ENCODE measurements at regions not wholly inside any gene's neighbourhood (a gene's known extent, or its start where the extent isn't known, plus 50 kb on each side); places are given as distances from the start of the nearest gene placed in this dataset.

DNA sequence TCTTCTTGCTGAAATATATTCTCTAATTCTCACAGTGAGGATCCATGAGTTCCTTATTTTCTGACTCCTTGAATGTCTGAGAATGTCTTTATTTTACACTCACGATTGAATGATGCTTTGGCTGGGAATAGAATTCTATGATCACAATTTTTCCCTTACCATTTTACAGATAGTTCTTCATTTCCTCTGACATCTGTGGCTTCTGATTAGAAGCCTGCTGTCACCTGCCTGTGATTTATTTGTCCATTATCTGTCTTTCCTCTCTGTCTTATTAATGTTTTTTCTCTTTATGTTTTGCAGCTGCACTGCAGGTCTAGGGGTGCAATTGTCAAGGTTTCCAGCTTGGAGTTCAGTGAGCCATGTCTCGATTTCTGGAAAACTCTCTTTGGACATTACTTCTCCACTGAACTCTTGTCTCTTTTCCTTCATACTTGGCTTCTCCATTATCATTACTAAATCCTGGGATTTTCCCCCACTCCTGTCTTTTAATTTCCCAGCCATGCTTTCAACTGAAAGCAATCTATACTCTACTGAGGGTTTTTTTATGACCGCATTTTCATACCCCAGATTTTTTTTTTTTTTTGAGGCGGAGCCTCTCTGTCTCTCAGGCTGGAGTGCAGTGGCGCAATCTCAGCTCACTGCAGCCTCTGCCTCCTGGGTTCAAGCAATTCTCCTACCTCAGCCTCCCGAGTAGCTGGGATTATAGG lies 85.8 kb upstream of the PRNP start:
- no peak for DNase-seq

DNA sequence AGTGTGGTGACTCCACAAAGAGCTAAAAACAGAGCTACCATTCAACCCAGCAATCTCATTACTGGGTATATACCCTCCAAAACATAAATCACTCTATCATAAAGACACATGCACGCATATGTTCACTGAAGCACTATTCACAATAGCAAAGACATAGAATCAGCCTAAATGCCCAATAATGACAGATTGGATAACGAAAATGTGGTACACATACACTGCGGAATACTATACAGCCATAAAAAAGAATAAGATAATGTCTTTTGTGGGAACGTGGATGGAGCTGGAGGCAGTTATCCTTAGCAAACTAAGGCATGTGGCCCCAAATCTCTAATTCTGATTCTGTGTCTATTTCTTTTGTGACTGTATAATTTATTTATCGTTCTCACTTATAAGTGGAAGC lies 89.0 kb upstream of the PRNP start:
- no peak for DNase-seq

DNA sequence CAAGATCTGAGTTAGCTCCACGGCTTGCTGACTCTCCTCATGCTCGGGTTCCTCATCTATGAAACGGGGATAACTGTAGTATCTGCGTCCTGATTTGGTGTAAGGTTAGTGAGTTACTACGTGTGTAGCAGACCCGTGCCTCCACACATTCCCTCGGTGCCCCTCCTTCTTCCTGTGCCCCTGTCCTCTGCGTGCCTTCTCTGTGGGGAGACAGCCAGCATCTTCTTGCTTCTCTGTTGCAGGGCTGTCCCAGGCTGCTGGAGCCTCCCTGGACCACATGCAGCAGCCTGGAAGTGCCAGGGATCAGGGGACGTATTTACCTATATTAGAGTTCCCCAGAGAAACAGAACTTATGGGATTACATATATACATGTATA lies 93.1 kb upstream of the PRNP start:
- no peak for DNase-seq

DNA sequence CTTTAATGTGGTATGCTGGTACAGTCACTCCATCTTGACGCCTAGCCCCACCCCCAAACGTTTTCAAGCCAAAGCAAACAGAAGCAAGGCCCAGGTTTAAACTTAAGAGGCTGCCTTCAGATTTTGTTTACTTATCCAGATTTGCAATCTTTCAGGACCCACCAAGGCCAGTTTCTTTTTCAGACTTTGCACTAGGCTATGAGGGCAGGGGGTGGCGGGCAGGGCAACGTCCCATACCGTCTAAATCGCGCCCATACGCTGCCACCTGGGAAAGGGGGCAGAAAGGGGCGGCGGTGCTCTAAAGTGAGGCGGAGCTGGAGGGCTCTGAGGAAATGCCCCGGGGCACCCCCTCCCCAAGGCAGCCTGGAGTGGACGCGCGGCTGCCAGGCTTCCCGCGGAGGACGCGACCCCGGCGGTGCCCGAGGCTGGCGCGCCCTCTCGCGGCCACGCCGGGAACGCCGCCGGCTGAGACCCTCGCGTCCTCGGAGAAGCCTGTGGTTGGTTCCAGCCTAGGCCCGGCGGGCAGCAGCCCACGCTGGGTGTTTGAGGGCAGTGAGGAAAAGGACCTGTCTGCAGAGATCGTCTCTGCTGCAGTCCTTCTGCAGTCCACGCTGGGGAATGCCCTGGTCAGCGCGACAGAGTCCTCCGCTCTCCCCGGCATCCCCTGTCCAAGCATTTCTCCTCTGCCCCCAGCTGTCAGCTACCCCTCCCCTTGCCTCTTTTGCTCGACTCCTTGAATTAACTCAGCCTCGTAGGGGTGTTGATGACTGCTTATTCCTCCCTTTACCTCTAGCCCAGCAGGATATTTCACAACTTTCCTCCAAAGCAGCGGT lies 93.7 kb upstream of the PRNP start:
- DNase-seq = peak; percentile 56

DNA sequence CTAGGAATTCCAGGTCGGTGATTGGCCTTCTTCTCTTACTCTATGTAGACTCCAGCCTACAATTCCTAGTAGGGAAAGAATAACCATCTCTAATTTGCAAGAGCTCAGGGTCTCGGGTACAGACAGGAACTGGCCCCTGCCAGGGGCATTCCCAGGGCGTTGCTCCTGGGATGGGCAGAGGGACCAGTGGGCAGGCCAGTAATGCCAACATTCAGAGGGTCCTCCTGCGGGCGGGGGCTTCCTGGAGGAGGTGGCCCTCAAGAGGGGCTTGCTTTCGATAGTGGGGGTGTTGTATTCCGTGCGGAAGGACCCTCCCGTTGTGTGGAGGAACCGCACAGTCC lies 94.3 kb upstream of the PRNP start:
- no peak for DNase-seq

DNA sequence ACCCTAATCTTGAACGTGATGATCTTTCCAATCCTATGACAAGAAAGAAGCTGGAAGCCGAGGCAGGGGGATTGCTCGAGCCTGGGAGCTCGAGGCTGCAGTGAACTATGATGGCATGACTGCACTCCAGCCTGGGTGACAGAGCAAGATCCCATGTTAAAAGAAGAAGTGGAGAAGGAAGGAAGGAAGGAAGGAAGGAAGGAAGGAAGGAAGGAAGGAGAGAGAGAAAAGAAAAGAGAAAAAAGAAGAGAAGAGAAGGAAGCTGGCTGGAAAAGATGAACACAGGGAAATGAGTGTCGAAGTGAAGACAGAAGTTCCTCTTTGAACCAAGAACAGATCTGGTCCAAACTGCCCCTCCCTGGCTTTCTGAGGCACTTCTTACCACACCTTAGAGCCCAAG lies 100.5 kb upstream of the PRNP start:
- no peak for DNase-seq

GRCh38 chr20:4585104-4585753 lies 101.0 kb upstream of the PRNP start:
- no peak for DNase-seq

DNA sequence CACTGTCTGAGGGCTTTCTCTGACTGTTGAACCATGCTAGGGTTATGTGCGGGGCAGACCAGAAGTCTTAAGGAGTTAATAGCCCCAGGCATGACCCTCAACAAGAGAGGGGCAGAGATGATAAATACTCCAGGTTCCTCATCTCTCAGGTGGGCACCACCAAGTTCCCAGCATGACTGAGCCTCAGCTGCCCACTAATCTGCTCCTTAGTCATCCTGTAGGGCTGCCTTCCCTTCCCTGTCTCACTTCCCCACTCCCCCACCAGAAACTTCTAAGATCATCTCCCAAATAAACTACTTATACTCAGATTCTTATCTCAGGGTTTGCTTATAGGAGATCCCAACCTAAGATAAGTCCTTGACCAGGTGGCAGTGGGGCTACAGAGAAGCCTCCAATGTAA lies 101.7 kb upstream of the PRNP start:
- DNase-seq = no peak

DNA sequence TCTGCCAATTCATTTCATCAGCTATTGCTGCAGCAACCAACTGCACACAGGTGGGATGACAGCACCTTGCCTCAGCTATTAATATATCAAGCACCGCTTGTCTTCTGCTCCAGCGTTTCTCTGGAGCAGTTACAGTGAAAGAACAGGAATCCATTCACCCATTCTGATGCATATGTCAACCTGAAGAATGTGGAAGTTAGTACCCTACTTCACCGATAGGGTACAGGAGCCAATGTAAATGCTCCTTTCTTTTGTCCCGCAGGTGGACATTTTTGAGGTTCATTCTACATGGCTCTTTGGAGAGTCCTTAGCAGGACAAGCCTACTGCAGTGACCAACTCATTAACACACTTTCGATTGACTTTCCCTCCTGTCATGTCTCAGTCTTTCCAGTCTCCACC lies 104.4 kb upstream of the PRNP start:
- DNase-seq = no peak

DNA sequence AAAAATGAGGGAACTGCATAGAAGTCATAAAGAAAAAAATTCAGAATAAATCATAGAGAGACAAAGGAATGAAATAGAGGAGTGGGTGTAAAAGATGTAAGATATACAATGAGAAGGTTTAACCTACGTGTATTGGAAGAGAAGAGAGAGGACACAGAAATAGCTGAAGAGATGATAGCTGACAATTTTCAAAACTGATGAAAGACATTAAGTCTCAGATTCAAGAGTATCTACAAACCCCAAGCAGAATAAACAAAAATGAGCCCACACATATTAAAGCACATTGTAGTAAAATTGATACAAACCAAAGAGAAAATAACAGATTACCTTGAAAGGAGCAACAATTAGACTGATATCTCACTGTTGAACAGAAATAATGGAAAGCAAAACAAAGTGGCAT lies 107.9 kb upstream of the PRNP start:
- no peak for DNase-seq

DNA sequence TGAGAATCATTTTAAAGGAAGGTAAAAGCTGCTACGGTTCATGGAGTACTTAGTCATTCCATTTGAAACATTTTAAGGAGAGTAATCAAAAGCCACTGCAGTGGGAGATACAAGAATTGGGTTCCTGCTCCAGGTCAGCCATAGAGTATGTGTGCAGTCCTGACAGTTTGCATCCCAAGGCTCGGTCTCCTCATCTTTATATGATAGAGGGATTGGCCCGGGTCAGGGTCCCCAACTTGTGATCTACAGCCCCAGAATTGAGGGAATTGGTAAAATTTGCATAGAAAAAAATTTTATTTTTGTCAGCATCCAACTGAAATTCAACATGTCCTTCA lies 111.9 kb upstream of the PRNP start:
- no peak for DNase-seq

GRCh38 chr20:4573564-4574355 lies 112.5 kb upstream of the PRNP start:
- DNase-seq = no peak

DNA sequence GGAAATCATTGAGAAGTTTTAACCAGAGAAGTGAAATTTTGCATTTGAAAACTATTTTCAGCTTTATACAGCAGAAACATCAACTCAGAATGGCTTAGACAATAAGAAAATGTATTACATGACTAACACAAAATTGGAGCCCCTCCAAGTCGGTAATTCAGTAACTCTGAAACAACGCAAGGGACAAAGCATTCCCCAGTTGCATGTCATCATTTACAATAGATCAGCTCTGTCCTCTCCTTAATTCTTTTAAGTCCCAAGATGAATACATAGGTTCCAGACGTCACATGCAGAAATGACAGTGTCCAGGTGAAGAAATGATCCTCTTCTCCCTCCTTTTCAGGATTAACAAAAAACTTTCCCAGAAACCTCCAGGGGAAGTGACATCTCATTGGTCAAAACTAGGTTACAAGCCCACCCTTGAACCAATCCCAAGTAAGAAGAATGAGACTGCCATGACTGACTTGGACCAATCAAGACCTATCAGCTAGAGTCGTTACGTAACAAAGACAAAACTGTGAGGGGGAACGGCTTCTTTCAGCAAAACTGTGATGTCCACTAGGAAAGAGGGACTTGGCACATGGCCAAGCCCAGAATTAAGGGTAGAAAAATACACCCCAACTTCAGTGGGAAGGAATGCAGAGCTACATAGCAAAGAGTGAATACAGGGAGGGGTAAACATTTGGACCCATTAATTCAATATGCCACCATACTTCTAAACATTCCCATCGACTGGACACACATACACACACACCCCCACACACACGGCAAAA lies 114.3 kb upstream of the PRNP start:
- no peak for DNase-seq

GRCh38 chr20:4569865-4570264 lies 116.4 kb upstream of the PRNP start:
- DNase-seq = no peak

DNA sequence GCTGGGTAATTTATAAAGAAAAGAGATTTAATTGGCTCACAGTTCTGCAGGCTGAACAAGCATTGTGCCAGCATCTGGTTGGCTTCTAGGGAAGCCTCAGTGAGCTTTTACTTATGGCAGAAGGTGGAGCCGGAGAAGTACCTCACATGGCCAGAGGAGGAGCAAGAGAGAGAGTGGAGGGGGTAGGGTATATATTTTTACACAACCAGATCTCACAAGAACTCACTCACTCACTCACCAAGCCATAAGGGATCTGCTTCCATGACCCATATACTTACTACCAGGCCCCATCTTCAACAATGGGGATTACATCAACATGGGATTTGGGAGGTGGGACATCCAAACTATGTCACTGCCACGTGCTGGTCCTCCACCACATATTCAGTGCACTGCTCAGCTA lies 117.2 kb upstream of the PRNP start:
- DNase-seq = no peak

DNA sequence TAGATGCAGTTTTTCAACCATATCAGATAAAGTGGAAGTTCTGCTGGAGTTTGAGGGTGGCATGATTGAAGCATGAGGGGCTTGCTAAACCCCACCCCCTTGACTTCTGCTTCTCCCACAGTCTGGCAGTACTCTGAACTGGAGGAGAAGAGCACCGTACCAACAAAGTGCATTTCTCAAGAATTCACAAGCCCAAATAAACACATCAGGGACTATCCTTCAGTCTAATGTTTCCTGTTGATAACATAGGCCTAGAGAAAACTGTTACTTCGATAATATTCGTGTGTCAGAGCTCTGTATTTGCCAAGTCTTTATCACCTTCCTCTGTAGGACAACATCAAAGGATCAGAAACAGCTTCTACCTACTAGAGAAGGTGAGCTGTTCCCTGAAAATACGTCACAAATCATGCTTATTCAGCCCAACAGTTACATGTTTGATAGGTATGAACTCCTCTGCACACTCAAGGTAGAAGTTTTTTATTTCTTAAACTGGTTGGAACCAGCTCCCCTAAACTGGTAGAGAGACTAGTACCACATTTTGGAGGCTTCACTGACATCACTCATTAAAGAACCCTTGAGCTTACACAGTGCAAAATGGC lies 117.8 kb upstream of the PRNP start:
- DNase-seq = no peak

DNA sequence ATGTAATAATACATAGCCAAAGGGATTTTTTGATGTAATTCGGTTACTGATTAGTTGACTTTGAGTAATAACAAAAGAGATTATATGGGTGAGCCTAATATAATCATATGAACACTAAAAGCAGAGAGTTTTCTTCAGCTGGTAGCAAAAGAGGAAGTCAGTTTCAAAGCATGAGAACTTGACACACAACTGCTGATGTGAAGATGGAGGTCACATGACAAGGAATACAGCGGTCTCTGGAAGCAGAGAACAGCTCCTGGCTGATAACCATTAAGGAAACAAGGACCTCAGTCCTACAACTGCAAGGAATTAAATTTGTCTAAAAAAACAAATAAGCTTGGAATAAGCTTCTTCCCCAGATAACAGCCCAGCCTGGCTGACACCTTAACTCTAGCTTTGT lies 119.1 kb upstream of the PRNP start:
- DNase-seq = no peak

GRCh38 chr20:4563534-4563933 lies 122.7 kb upstream of the PRNP start:
- peak; percentile 12 for DNase-seq

DNA sequence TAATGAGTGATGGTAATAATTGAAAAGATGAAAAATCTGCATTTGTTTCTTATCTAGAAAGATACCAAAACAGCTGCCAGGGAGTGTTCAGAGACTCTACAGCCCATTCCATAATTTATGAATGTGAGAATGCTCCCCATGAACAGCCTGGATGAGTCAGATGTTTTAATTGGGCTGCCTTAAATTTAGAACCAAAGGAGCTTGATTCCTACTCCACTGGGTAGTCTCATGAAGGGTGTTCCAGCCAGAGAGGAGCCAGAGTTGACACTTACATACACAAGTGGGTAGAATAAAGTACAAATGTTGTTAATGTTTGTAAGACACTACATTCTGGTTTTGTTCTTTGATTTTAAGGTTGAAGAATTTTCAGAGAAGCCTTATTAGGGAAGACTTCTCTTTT lies 123.2 kb upstream of the PRNP start:
- DNase-seq = no peak

GRCh38 chr20:4560667-4561066 lies 125.6 kb upstream of the PRNP start:
- no peak for DNase-seq

DNA sequence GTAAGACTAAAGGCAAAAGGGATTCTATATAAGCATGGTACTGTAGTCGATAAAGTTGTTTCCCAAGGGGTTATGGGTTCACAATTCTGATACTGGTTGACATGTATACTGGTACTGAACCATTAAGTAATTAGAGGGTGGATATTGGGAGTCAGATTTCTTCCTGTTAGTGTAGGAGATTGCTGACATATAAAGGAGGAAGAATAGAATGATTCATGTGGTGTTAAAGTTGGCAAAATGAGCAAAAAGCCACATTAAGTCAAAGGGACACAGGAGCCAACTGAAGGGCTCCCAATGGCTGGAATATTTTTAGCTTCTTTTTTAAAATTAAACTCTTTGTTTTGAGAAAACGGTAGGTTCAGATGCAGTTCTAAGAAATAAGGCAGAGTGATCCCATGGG lies 126.3 kb upstream of the PRNP start:
- no peak for DNase-seq

- no peak for DNase-seq
These were observed 127.2 kb upstream of the PRNP start for GRCh38 chr20:4559106-4559505.

Data from activated CD4-positive, alpha-beta T cell treated with anti-CD3 and anti-CD28 coated beads, Interleukin-10, Interleukin-2, amounts not matched to agents 100 ng/mL and 50 ng/mL, durations not matched to agents 16 hours and 8 hours (primary cell).